Activated CD4-positive, alpha-beta T cell treated with anti-CD3 and anti-CD28 coated beads, Interleukin-2, Interleukin-6, amounts not matched to agents 100 ng/mL and 50 ng/mL, durations not matched to agents 16 hours and 8 hours (primary cell): ENCODE measurements at regions not wholly inside any gene's neighbourhood (a gene's known extent, or its start where the extent isn't known, plus 50 kb on each side); places are given as distances from the start of the nearest gene placed in this dataset.
"Not testable (repeated sequence)": the region's sequence is repeated elsewhere in the genome, so short reads cannot be mapped to it uniquely, and the experiment has no call there.

Experiments used
- DNase-seq: peaks from one replicate; pipeline ENCODE4 v3.0.0-alpha.2; 2020

DNA sequence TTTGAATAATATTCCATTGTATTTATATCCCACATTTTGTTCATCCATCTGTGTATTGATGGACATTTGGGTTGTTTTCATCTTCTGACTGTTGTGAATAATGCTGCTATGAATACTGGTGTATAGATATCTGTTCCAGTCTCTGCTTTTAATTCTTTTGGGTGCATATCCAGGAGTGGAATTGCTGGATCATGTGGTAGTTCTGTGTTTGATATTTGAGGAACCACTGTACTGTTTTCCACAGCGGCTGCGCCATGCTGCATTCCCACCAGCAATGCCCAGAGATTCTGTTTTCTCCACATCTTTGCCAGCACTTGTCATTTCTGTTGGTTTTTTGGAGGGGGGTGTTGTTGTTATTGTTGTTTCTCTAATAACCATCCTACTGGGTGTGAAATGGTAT, 131.6 kb upstream of the KIF26B start:
- DNase-seq, result no peak

DNA sequence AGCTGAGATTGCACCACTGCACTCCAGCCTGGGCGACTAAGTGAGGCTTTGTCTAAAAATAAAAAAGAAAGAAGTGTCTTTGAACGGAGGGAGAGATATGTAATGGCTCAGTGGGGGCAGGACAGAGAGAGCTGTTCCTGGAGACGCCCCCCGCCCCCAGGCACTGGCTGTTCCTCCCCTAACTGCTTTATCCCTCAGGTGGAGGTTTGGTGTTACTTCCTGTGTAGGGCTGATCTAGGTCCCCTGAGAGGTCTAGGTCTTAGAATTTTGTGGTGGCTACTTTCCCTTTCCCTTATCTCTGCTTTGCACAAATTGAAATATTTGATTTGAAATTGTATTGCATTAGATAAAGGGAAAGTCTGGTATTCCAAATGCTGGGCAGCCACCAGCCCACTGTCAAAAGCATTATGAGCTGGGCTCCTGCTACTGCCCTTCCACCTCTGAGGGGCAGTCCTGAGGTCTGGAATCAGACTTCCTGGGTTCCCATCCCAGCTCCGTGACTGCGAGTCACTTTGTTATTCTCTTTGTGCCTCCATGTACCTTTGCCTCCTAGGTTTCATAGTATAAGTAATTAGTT, 134.8 kb upstream of the KIF26B start:
- no peak for DNase-seq

GRCh38 chr1:245016700-245017099, 138.1 kb upstream of the KIF26B start:
- no peak for DNase-seq

DNA sequence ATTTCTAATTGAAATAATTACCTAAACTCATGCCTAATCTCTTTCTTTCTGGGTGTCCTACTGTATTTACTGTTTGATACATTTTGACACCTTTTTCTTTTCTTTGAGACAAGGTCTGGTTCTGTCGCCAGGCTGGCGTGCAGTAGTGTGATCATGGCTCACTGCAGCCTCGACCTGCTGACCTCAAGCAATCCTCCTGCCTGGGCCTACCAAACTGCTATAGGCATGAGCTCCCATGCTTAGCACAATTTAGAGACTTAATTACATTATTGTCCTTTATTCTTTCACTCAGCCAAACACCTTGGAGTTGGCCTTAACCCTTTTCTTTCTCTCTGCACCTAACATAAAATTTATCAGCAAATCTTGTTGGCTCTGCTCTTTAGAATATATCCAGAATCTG, 139.8 kb upstream of the KIF26B start:
- no peak for DNase-seq

DNA sequence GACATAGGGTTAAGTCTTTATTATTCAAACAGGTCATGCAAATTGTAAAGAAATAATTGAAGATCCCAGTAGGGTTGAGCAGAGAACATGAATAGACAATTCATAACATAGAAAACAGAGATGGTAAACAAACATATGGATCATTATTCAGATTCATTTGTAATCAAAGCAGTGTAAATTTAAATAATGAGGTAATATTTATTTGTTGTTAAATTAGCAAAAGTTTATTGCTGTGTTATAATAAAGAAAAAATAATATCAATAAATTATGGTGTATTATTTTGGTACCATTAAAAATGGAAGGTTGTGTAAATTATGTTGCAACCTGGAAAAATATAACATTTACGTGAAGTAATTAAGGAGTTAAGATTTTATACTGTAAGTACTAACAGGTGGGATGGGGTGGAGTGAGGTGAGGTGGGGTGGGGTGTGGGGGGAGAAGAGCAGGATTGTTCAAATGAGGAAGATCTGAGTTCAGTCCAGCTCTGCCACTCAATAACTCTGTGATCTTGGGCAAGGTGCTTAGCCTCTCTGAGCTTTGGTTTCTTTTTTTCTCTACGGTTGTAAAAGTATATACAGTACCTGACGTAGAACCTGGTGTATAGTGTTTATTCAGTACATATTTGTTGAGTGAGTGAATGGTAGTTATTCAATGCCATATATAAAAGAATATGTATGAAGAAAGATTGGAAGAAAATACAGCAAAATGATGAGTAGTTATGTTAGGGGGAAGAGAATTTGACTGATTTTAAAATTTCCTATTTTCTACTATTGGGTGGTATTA, 140.3 kb upstream of the KIF26B start:
- no peak for DNase-seq

DNA sequence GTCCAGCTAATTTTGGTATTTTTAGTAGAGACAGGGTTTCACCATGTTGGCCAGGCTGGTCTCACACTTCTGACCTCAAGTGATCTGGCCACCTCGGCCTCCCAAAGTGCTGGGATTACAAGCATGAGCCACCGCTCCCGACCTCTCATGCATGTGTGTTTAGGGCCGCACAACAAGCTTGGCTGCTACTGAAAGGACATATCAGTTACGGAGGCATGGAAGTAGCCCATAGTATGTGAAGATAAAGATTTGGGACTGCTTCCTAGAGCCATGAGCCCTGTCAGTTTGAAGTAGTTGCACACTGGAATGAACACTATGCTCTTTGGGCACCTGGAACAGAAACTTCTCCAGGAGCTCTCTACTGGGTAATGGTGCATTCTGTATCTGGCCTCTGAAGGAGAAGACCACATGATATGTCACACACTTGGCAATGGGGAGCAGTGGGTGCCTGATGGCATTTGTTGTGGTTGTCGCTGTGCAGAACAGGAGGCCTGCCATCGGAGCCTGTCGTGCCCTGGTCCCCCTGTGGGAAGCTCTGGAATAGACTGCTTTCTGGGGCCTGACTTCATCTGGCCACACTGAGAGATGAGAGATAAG, 144.7 kb upstream of the KIF26B start:
- no peak for DNase-seq

- DNase-seq, result no peak
These were observed 144.4 kb upstream of the HNRNPU start for GRCh38 chr1:245008761-245009160.

GRCh38 chr1:245007852-245008251, 143.5 kb upstream of the HNRNPU start:
- no peak for DNase-seq

DNA sequence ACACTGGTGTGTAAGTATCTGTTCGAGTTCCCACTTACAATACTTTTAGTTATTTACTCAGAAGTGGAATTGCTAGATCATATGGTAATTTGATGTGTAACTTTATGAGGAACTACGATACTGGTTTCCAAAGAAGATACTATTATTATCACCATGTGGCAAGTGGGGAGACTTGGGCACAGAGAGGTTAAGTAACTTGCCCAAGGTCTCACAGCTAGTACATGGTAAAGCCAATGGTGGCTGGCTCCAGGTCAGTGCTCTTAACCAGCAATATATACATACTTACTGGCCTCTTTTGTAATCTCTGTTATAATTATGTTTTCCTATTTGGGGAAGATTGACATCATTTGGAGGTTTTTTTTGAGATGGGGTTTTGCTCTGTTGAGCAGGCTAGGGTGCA, 138.9 kb upstream of the HNRNPU start:
- no peak for DNase-seq

DNA sequence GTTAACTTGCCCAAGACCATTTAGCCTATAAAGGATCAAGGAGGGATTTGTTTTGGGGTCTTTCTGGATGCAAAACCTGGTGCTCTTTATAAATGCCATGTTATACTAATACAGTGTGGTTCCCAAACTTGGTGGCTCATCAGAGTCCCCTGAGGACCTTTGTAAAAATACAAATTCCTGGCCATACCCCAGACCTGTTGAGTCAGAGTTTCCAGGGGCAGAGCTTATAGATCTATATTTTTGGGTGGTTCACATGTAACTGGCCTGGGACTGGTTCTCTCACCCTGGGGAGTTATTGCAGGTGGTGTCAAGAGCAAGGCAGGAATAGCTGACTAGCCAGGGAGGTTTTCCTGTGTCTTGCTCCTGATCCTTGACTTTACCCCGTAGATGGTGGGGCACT, 136.9 kb upstream of the HNRNPU start:
- no peak for DNase-seq

GRCh38 chr1:245000872-245001188, 136.5 kb upstream of the HNRNPU start:
- DNase-seq, result no peak

- not testable (repeated sequence) for DNase-seq
These were observed 135.3 kb upstream of the HNRNPU start for GRCh38 chr1:244999644-245000043.

DNA sequence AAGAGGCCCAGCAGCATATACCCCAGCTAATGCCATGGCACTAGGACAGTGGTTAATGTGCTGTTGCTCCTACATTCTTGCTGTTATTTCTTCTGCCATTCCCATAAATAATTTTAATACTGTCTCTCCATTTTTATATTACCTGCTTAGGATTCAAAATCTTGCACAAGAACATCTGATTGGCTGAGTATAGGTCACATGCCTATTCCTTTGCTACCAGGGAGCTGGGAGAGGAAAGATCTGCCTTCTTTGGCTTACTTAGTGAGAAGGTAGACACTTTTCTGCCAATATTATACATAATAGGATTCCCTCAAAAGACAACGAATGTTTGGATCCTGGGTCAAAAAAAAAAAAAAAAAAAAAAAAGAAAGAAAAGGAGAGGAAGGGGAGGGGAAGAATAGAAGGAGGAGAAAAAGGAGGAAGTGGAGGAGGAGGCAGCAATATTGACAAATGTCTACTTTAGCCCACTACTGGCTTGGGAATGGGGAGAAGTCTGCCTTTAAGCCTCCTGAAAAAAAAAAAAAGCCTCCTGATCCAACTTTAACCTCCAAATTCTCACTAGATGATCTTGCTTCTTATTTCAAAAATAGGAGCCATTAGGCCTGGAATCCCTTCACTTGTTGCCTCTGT, 134.5 kb upstream of the HNRNPU start:
- no peak for DNase-seq

DNA sequence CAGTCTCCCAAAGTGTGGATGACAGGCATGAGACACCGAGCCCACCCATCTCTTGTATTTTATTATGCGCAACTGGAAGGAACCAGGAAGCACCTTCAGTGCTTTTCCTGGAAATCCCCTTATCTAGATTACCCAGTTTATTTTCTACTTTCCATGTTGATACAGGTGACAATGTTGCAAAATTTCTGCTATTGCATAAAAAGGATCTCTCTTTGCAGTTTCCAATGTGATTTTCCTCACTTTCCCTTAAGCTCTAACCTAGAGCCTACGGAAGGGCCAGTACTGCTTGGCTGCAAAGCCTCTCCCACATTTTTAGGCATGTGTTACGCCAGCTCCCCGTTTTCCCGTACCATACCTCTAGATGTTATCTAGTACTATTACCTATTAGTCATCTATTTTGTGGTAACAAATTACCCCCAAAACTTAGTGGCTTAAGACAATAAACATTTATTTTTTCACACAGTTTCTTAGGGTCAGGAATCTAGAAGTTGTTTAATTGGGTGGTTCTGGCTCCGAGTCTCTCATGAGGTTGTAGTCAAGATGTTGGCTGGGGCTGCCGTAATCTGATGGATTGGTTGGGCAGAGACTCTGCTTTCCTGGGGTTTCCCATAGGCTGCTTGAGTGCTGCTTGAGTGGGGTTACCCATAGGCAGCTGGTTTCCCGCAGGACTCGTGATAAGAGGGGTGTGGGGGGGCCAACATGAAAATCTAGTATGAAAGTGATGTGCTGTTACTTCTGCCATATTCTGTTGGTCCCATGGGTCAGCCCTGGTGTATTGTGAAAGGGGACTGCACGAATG, 131.5 kb upstream of the HNRNPU start:
- no peak for DNase-seq

GRCh38 chr1:244992833-244993232, 128.5 kb upstream of the HNRNPU start:
- DNase-seq, result no peak

- no peak for DNase-seq
These were observed 125.5 kb upstream of the HNRNPU start for GRCh38 chr1:244989813-244990212.

GRCh38 chr1:244988521-244988920, 124.2 kb upstream of the HNRNPU start:
- no peak for DNase-seq

DNA sequence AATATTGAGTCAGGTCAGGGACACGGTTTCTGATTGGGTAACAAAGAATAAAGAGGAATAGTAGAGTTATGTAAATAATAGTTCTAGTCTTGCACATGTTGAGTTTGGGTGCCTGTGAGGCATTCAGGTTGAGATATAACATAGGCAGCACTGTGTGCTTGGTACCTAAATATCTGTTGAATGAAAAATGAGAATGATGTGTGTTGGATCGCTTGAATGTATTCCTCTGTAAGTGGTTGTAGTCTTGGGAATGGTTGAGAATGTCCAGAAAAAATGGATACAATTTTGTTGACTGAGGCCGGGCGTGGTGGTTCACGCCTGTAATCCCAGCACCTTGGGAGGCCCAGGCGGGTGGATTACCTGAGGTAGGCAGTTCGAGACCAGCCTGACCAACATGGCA, 116.3 kb upstream of the HNRNPU start:
- DNase-seq, result no peak

- no peak for DNase-seq
These were observed 110.2 kb upstream of the HNRNPU start for GRCh38 chr1:244974550-244974949.

DNA sequence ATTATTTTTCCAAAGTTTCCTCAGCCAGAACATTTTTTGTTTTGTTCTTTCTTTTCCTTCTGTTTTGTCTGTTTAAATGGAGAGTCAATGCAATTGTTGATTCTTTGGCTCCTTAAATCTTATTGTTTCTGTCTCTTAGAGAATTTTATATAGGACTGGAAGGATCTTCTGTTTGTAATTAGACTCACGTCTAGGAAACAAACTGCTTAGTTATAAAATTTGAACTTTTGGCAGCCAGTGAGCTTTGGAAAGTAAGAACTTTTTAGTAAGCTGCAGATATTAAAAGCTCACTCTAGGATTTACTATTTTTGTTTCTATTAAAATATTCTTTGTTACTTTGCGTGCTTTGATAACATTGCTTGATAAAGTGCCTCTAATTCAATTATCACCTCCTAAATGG, 109.8 kb upstream of the HNRNPU start:
- no peak for DNase-seq

DNA sequence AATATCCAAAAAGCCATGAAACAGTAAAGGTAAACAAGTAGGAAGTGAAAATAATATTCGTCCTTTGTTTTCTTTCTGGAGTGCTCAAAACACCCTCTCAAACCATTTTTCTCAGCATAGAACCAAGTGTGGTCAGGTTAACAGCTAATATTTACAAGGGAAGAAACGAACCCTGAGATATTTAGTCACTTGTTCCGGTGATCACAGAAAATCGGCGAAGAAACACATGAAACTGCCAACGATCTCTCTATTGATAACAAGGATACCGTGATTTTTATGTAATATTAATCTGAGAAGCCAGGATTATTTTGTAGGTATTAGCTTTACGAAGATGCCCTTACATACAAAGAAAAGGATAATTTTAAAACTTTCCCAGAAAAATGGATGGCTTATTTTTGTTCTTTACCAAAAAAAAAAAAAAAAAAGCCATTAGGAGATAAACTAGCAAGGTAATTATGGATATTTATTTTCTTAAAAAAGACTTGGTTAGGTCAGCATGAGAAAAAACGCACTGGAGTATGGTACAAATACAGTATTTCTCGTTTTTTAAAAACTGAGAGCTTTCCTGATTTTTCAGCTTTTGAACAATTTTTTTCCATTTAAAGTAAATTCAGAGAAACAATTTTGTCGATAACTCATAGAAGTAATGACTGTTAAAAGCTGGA, 107.3 kb upstream of the HNRNPU start:
- DNase-seq, result peak; percentile 43

- peak; percentile 94 for DNase-seq
These were observed 106.6 kb upstream of the HNRNPU start for GRCh38 chr1:244970744-244971551.
